GM18873 (cell line): ENCODE measurements at regions not wholly inside any gene's neighbourhood (a gene's known extent, or its start where the extent isn't known, plus 50 kb on each side); places are given as distances from the start of the nearest gene placed in this dataset.

Source experiments
- ATAC-seq: cut with Tn5 transposase; IDR thresholded peaks from one replicate; pipeline ENCODE4 v1.9.1; 2021; ENCODE audit warnings: mild to moderate bottlenecking, moderate library complexity, moderate number of reproducible peaks; ENCODE audit not compliant: unreplicated experiment, low FRiP score

DNA sequence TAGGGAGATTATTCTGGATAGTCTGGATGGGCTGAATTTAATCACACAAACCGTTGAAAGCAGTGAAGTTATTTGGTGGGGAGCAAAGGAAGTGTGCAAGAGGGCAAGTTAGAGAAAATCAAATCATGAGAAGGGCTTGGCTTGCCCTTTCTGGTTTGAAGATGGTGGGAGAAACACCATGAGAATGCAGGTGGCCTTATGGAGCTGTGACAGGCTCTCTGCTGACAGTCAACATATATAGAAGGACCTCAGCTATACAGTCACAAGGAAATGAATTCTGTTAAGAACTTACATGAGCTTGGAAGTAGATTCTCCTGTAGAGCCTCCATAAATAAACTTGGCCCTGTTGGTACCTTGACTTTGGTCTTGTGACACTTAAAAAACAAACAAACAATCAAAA, 72.3 kb downstream of the GMNC start:
- ATAC-seq: no peak

DNA sequence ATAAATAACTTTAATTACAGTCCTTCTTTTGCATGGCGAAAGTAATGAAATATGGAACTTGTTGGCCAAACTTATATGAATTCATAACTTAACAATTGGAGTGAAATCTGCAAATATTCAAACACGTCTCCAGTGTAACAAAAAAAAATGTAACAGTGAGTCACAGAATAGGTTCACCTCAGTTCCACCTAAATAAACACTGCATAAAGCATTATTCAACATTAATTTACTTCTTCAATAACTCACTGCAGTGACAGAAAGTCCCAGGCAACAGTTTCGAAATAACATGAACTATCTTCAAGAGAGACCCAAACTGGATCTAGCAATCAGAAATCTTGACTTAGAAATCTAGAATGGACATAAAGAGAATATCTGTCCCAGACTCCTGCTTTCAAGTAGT, 75.6 kb downstream of the GMNC start:
- no peak for ATAC-seq

DNA sequence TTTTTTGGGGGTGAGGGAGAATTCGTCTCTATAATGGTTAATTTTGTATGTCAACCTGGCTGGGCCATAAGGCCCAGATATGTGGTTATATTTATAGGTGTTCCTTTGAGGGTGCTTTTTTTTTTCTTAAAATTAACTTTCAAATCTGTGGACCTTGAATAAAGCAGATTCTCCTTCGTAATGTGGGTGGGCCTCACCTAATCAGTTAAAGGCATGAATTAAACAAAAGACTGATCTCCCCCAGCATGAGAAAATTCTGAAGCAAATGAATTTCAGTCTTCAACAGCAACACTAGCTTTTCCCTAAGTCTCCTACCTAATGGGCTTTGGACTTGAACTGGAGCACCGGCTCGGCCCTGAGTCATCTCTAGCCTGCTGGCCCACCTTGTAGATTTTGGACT, 77.4 kb downstream of the GMNC start:
- ATAC-seq: no peak

DNA sequence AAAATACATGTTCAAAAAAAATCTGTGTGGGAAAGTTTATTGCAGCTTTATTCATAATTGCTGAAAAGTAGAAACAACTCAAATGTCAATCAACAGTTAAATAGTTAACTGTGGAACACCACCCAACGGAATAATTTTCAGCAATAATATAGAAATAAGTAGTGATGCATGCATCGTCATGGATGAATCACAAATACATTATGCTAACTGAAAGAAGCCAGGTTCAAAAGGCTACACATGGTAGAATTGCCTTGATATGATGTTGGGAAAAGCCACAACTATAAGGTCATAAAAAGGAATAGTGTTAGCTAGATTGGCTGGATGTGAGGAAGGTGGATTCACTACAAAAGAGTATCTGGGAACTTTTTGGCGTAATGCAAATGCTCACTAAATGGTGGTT, 82.0 kb downstream of the GMNC start:
- no peak for ATAC-seq

GRCh38 chr3:190774633-190775032, 87.9 kb downstream of the GMNC start:
- ATAC-seq: no peak

GRCh38 chr3:190773948-190774347, 88.5 kb downstream of the GMNC start:
- no peak for ATAC-seq

- no peak for ATAC-seq
Observed at GRCh38 chr3:190772831-190773230, 89.7 kb downstream of the GMNC start.

- ATAC-seq: no peak
Observed at GRCh38 chr3:190768891-190769290, 93.6 kb downstream of the GMNC start.

DNA sequence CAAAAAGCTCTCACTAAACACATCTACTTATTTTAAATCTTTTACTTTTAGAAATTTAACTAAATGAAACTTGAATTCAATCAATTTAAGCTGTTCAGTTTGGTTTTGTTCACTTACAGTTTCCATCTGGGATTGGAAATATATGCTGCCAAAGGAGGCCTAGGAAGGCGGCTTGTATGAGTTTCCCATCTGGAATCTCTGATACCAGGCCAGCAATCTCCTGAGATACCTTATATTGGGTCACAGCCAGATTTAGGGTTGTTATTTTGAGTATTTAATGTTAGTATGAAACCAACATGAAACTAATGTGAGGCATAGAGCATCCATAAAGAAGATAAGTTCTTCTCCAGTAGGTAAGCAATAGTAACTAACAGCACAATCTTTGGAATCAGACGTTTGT, 94.6 kb downstream of the GMNC start:
- ATAC-seq: no peak

DNA sequence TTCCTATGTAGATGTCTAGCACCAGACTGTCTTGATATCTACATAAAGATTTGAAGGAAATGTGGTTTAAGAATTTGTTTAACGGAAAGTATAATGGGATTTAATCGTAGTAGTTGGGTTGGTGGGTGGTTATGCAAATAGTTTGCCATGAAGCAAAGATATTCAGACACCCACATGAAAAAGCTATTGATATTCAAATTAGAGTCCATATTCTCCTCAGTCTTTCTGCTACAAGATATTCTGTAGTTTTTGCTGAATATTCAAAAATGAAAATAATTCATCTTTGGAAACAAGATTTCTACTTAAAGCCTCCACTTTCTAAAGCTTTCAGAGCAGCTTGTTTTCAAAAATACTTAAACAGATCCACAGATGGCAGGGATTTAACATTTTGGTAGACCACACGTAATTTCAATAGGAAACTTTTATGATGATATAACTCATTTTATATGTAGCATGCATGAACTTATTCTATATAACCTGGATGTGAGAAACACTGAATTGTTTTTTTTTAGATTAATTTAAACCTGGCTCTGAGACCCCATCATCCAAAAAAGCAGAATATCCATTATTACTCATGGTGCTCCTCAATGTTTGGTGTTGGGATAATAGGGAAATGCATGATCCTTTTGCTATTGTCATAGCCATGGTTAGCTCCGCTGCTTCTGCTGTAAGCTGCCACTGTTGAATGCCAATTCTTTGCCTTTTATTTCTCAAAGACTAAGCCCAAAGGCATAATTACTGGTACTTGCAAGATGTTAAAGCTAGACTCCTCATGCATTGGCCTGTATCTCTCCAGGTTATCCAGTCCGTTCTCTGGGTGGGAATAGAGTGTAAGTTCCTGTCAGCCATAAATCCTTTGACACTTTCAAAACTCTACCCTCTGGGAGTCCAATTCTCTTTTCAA, 98.0 kb downstream of the GMNC start:
- no peak for ATAC-seq

GRCh38 chr3:190762801-190763200, 99.7 kb downstream of the GMNC start:
- ATAC-seq: no peak

GRCh38 chr3:190747571-190747970, 114.9 kb downstream of the GMNC start:
- no peak for ATAC-seq

- ATAC-seq: no peak
Observed at GRCh38 chr3:190746986-190747385, 115.5 kb downstream of the GMNC start.

- no peak for ATAC-seq
Observed at GRCh38 chr3:190746531-190746930, 116.0 kb downstream of the GMNC start.

- no peak for ATAC-seq
Observed at GRCh38 chr3:190741788-190742187, 120.7 kb downstream of the GMNC start.

DNA sequence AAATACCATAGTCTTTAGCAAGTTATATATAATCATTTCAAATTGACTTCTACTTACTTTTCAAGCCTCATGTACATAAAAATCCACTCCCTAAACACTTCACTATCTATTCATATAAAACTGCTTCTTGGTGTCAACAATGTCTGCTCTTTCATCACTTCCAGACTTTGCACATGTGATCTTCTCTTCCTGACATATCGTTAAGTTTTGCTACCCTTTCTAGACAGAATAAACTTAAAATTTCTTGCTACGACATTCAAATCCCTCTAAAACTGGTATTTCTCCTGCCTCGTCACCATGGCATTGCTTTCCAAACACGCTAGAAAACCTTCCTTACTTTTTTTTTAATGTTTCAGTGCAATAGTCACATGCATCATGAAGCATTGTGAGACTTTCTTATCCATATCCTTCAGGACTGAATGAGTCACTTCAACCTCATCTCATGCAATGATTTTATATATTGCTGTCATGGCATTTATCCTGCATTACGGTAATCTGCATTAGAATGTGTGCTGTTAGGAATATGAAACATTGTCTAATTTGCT, 122.8 kb downstream of the GMNC start:
- ATAC-seq: no peak

GRCh38 chr3:190738636-190739155, 123.8 kb downstream of the GMNC start:
- ATAC-seq: no peak

GRCh38 chr3:190737446-190737845, 125.0 kb downstream of the GMNC start:
- no peak for ATAC-seq

DNA sequence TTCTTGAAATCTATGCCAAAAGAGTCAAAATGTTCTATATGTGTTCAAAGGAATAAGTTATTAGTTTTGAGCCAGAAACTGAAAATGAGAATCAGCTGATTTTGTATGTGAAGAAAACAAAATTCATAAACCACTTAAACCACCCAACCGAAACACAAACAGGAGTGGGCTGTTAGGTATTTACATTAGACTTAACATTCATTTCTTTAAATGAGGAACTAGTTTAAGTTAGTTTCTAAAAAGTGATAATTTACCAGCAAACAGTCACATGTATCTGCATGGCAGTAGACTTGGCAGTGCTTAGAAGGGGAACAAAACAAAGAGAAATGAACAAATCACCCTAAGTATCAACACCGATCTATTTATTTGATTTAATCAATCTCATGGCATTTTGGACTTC, 128.0 kb downstream of the GMNC start:
- no peak for ATAC-seq

- no peak for ATAC-seq
Observed at GRCh38 chr3:190733591-190734146, 128.8 kb downstream of the GMNC start.

DNA sequence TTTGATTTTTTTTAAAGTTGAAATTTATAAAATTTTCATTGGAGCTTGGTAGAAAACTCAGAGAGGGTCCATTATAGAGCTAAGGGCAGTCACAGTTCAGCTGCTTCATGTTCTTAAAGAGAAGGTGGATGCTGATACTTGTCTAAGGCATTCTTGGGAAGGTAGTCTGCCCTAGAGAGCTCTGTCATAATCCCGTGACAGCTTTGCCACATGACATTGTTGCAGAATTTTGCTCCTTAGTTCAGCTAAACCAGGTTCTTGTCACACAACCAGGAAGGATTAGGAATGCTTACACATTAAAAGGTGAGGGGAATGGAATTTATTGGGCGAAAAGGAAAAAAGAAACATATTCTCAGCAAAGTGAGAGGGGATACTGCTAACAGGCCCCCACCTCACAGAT, 130.9 kb downstream of the GMNC start:
- ATAC-seq: no peak
